Neural cell (in vitro differentiated cells): ENCODE measurements at regions not wholly inside any gene's neighbourhood (a gene's known extent, or its start where the extent isn't known, plus 50 kb on each side); places are given as distances from the start of the nearest gene placed in this dataset.

Source experiments
- CTCF ChIP-seq: fragments of 450-650 bp; IDR thresholded peaks from 2 replicates; pipeline ENCODE4 v1.5.1; 2014; ENCODE audit warnings: antibody characterized with exemption, mild to moderate bottlenecking, moderate library complexity; ENCODE audit not compliant: poor library complexity, severe bottlenecking
- EZH2 ChIP-seq: fragments of 200-600, 300-800 bp; shearing (Covaris generic), sonication (generic); IDR thresholded peaks from 2 replicates; pipeline ENCODE4 v1.6.1; 2014; ENCODE audit warnings: antibody characterized with exemption, low read length, borderline replicate concordance, mild to moderate bottlenecking; ENCODE audit not compliant: insufficient read depth, poor library complexity, severe bottlenecking
- RAD21 ChIP-seq: fragments of 450-650 bp; conservative IDR thresholded peaks from 2 replicates; pipeline ENCODE4 v1.6.1; 2014; ENCODE audit warnings: antibody characterized with exemption, mild to moderate bottlenecking, moderate library complexity
- TAF1 ChIP-seq: IDR thresholded peaks from 2 replicates; pipeline ENCODE4 v1.6.1; 2012; ENCODE audit warnings: low read depth

GRCh38 chr19:31444931-31445330 lies 95.7 kb upstream of the TSHZ3 start:
- TF ChIP-seq RAD21, result no peak
- TF ChIP-seq CTCF, result no peak
- TF ChIP-seq TAF1, result no peak
- no peak for TF ChIP-seq EZH2
